OCI-LY3 (cell line): ENCODE measurements at regions not wholly inside any gene's neighbourhood (a gene's known extent, or its start where the extent isn't known, plus 50 kb on each side); places are given as distances from the start of the nearest gene placed in this dataset.

Experiments used
- EZH2phosphoT487 ChIP-seq: fragments of 200-600 bp; shearing (Covaris generic); IDR thresholded peaks from 2 replicates; pipeline ENCODE4 v1.6.1; 2018; ENCODE audit warnings: antibody characterized with exemption, mixed run types, low read depth
- TF ChIP-seq, protein P1 (sequence below): fragments of 200-600, 300-600 bp; sonication (generic); IDR thresholded peaks from 2 replicates; pipeline ENCODE4 v1.5.1; 2014; ENCODE audit warnings: antibody characterized with exemption, low read length, low read depth

DNA sequence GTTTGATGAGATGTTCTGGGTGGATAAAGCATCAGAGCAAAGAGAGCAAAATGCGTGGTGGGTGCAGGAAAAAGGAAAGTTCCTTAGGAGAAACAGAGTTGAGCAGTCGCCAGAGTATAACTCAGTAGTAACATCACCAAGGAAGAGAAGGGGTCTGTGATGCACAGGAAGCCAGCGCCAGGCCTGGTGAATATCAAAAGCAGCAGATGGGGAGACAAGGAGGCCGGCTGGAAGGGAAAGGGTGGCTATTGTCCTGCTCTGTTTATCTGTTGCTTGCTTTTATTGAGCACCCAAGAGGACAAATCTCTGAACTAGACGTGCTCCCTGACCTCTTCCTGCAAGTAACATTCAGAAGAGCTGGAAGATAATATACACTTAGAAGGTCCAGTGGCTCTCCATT lies 52.7 kb upstream of the GRAMD1B start:
- TF ChIP-seq, protein P1, sequence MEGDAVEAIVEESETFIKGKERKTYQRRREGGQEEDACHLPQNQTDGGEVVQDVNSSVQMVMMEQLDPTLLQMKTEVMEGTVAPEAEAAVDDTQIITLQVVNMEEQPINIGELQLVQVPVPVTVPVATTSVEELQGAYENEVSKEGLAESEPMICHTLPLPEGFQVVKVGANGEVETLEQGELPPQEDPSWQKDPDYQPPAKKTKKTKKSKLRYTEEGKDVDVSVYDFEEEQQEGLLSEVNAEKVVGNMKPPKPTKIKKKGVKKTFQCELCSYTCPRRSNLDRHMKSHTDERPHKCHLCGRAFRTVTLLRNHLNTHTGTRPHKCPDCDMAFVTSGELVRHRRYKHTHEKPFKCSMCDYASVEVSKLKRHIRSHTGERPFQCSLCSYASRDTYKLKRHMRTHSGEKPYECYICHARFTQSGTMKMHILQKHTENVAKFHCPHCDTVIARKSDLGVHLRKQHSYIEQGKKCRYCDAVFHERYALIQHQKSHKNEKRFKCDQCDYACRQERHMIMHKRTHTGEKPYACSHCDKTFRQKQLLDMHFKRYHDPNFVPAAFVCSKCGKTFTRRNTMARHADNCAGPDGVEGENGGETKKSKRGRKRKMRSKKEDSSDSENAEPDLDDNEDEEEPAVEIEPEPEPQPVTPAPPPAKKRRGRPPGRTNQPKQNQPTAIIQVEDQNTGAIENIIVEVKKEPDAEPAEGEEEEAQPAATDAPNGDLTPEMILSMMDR = no peak
- TF ChIP-seq EZH2phosphoT487 = no peak
